GM18505 (cell line): ENCODE measurements at regions not wholly inside any gene's neighbourhood (a gene's known extent, or its start where the extent isn't known, plus 50 kb on each side); places are given as distances from the start of the nearest gene placed in this dataset.
"Not testable (repeated sequence)": the region's sequence is repeated elsewhere in the genome, so short reads cannot be mapped to it uniquely, and the experiment has no call there.

Experiments
- ATAC-seq: cut with Tn5 transposase; IDR thresholded peaks from one replicate; pipeline ENCODE4 v1.9.1; 2021; ENCODE audit not compliant: unreplicated experiment
- POLR2A ChIP-seq: IDR thresholded peaks from 4 replicates; pipeline ENCODE4 v1.6.1; 2011; ENCODE audit warnings: borderline replicate concordance; ENCODE audit not compliant: insufficient read depth, insufficient read length; ENCODE audit errors: extremely low read depth

GRCh38 chr9:95580812-95581761 lies 64.3 kb upstream of the PTCH1 start:
- ATAC-seq, result no peak
- no peak for TF ChIP-seq POLR2A

GRCh38 chr9:95574866-95575553 lies 58.2 kb upstream of the PTCH1 start:
- no peak for TF ChIP-seq POLR2A
- no peak for ATAC-seq

GRCh38 chr9:95574176-95574575 lies 57.4 kb upstream of the PTCH1 start:
- no peak for TF ChIP-seq POLR2A
- ATAC-seq, result no peak

DNA sequence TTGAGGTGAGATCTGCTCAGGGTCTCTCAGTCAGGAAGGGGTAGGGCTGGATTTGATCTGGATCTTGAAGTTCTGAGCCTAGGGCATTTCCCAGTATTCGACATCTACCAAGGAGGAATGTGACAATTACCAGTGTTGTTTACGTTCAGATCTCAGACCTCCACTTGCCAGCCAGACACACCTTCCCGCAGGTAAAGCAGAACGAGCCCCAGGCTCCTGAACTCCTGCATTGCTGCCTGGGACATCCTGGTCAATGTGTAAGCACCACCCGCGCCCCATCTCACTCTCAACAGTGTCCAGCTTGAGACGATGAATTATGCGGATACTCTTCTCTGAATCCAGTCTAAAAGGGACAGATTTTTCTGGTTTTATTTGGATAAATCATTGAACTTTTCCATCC lies 56.7 kb upstream of the PTCH1 start:
- no peak for TF ChIP-seq POLR2A
- no peak for ATAC-seq

DNA sequence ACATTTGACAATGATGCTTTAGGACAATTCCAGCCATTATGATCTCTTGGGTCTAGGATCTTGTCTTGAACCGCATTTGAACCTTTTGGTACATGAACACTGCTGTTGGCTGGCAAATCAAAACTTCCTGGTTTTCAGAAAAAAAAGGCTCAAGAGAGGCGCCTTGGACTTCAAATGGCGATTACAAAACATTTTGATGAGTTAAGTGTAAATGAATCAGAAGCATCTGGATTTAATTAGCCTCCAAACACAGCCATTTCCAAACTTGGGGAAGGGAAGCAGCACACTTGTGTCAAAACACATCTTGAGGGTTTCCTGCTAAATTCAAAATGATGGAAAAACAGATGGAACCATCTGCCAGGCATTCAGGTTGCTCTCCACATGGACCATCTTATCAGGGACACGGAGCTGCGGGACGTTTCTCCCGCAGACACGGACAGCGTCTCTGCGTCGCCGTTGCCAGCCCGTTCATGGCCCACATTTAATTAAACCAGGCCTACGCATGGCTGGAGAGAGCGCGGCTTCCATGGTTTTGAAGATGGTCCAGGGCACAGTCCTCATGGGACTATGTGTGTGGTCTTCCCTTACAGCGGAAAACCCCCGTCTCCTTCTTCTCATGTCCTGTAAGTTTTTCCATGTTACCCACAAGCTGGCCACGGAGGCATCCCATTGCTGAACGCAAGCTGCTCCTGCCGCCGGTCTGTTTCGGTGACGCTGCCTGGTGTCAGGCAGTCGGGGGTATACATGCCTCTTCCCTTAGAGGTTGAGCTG lies 55.8 kb upstream of the PTCH1 start:
- ATAC-seq, result no peak
- TF ChIP-seq POLR2A, result no peak

DNA sequence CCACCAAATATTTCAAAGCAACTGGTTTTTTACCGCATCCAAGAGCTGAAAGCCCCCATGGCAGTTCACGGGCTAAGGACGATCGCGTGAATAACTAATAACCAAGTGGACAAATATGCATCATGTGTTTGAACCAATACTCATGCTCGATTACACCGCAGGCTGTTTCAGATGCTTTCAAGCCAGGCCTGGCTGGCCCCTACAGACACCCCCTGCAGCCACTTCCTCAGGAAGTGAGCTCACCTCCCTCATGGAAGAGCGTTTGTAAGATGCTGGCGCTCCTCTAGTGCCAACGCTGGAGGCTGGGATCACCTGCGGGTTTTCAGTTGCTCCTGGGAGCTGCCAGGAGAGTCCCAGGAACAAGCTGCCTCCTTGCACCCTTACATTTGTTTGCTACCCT lies 53.9 kb upstream of the PTCH1 start:
- no peak for ATAC-seq
- TF ChIP-seq POLR2A, result no peak

DNA sequence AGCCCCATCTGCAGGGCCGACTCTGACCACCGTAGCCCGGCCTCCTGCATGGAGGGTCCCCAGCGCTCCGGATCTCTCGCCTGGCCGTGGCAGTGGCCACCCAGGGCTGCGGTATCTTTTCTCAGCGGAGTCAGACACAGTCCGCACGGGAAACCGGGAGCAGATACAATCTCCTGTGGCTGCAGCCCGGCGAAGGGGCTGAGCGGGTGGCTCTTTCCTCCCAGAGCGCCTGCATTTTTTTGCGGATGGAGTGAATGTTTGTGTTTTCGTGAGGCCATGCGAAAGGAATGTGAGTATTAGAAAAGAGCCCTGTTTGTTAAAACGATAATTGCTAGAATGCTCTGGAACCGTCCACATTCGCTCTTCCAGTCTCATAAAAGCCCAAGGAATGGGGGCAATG lies 53.4 kb upstream of the PTCH1 start:
- no peak for ATAC-seq

GRCh38 chr9:95568735-95569134 lies 52.0 kb upstream of the PTCH1 start:
- ATAC-seq, result not testable (repeated sequence)

More for the DNA sequence above, 53.4 kb upstream of the PTCH1 start:
- no peak for TF ChIP-seq POLR2A
